Mesendoderm (in vitro differentiated cells): ENCODE measurements at regions not wholly inside any gene's neighbourhood (a gene's known extent, or its start where the extent isn't known, plus 50 kb on each side); places are given as distances from the start of the nearest gene placed in this dataset.

Experiments
- DNase-seq: peaks from one replicate; pipeline ENCODE4 v3.0.0; 2013
- H2AK5ac ChIP-seq: 2 replicates; pipeline ENCODE4 v1.6.1; 2013; ENCODE audit warnings: low read length, inconsistent platforms
- H2BK120ac ChIP-seq: 2 replicates; pipeline ENCODE4 v1.6.1; 2013; ENCODE audit warnings: low read depth, mild to moderate bottlenecking, low read length, moderate library complexity, mixed read lengths
- H2BK15ac ChIP-seq: replicated peaks from 2 replicates; pipeline ENCODE4 v1.6.1; 2013; ENCODE audit warnings: low read depth, mild to moderate bottlenecking, moderate library complexity
- H2BK5ac ChIP-seq: 2 replicates; pipeline ENCODE4 v1.6.1; 2013; ENCODE audit warnings: low read length, inconsistent platforms
- H3K18ac ChIP-seq: 2 replicates; pipeline ENCODE4 v1.6.1; 2013; ENCODE audit warnings: mild to moderate bottlenecking, low read length, mixed read lengths
- H3K23ac ChIP-seq: one replicate; pipeline ENCODE4 v1.6.1; 2013; ENCODE audit warnings: low read length
- H3K27ac ChIP-seq: 2 replicates; pipeline ENCODE4 v1.5.1; 2013; ENCODE audit warnings: low read depth, mild to moderate bottlenecking, inconsistent platforms, low read length, moderate library complexity
- H3K27me3 ChIP-seq: 2 replicates; pipeline ENCODE4 v1.6.1; 2013; ENCODE audit warnings: low read length, control low read depth, mild to moderate bottlenecking, inconsistent platforms; ENCODE audit not compliant: insufficient read depth, poor library complexity
- H3K36me3 ChIP-seq: 2 replicates; pipeline ENCODE4 v1.6.1; 2013; ENCODE audit warnings: low read length, inconsistent platforms; ENCODE audit not compliant: control insufficient read depth, insufficient read depth
- H3K4ac ChIP-seq: one replicate; pipeline ENCODE4 v1.6.1; 2013; ENCODE audit warnings: low read depth, mild to moderate bottlenecking, low read length, moderate library complexity
- H3K4me1 ChIP-seq: 2 replicates; pipeline ENCODE4 v1.6.1; 2013; ENCODE audit warnings: low read depth, low read length, inconsistent platforms; ENCODE audit not compliant: control insufficient read depth
- H3K4me2 ChIP-seq: 2 replicates; pipeline ENCODE4 v1.6.1; 2013; ENCODE audit warnings: low read length
- H3K4me3 ChIP-seq: 2 replicates; pipeline ENCODE4 v1.5.1; 2013; ENCODE audit warnings: mild to moderate bottlenecking, low read length
- H3K56ac ChIP-seq: one replicate; pipeline ENCODE4 v1.6.1; 2013; ENCODE audit warnings: low read length
- H3K79me1 ChIP-seq: 2 replicates; pipeline ENCODE4 v1.6.1; 2013; ENCODE audit warnings: low read length, inconsistent platforms
- H3K79me2 ChIP-seq: 2 replicates; pipeline ENCODE4 v1.6.1; 2013; ENCODE audit warnings: mild to moderate bottlenecking, low read length; ENCODE audit not compliant: control insufficient read depth, insufficient read depth
- H3K9ac ChIP-seq: 2 replicates; pipeline ENCODE4 v1.6.1; 2013; ENCODE audit warnings: low read length, inconsistent platforms
- H4K5ac ChIP-seq: one replicate; pipeline ENCODE4 v1.6.1; 2013; ENCODE audit warnings: low read length
- H4K8ac ChIP-seq: one replicate; pipeline ENCODE4 v1.6.1; 2013; ENCODE audit warnings: low read depth, mild to moderate bottlenecking, control low read depth, low read length, moderate library complexity
- WGBS: extraction: QIAGEN DNeasy Blood & Tissue Kit; methylation state at CpG from one replicate; pipeline ENCODE4 v1.1.7; 2013; ENCODE audit warnings: low lambda C conversion rate, missing lambda C conversion rate; ENCODE audit not compliant: insufficient coverage; ENCODE audit errors: extremely low coverage; 5-methylcytosine and 5-hydroxymethylcytosine counted together

GRCh38 chr5:8958602-8959001 lies 587.3 kb downstream of the SEMA5A start:
- Histone ChIP-seq H3K27me3 (no peaks in the 10 kb centered on the region), H3K36me3 (no peaks in the 10 kb centered on the region), H3K9ac (no peak overlapping the region), H3K27ac (no peak overlapping the region), H2AK5ac (no peak overlapping the region), H3K4me3 (no peak overlapping the region), H3K4ac (no peak overlapping the region), H3K4me2 (no peak overlapping the region), H3K56ac (no peak overlapping the region), H3K79me1 (no peaks in the 10 kb centered on the region), H3K79me2 (no peaks in the 10 kb centered on the region), H2BK15ac (no peak overlapping the region), H3K23ac (no peak overlapping the region), H3K4me1 (no peaks in the 10 kb centered on the region), H2BK5ac (no peak overlapping the region), H4K8ac (no peak overlapping the region), H3K18ac (no peak overlapping the region), H2BK120ac (no peak overlapping the region), H4K5ac (no peak overlapping the region)
- no peak for DNase-seq
- WGBS, result no CpG with 5 or more reads among the region's 5 CpGs

GRCh38 chr5:8961219-8961618 lies 584.7 kb downstream of the SEMA5A start:
- Histone ChIP-seq H3K23ac (no peak overlapping the region), H3K27me3 (no peaks in the 10 kb centered on the region), H3K4me1 (no peaks in the 10 kb centered on the region), H2AK5ac (no peak overlapping the region), H3K79me2 (no peaks in the 10 kb centered on the region), H3K79me1 (no peaks in the 10 kb centered on the region), H3K36me3 (no peaks in the 10 kb centered on the region), H3K27ac (no peak overlapping the region), H3K4ac (no peak overlapping the region), H3K9ac (no peak overlapping the region), H2BK5ac (no peak overlapping the region), H4K8ac (no peak overlapping the region), H2BK120ac (no peak overlapping the region), H3K18ac (no peak overlapping the region), H3K4me3 (no peak overlapping the region), H4K5ac (no peak overlapping the region), H3K56ac (no peak overlapping the region), H3K4me2 (no peak overlapping the region), H2BK15ac (no peak overlapping the region)
- no CpG with 5 or more reads among the region's 3 CpGs for WGBS
- DNase-seq, result no peak

DNA sequence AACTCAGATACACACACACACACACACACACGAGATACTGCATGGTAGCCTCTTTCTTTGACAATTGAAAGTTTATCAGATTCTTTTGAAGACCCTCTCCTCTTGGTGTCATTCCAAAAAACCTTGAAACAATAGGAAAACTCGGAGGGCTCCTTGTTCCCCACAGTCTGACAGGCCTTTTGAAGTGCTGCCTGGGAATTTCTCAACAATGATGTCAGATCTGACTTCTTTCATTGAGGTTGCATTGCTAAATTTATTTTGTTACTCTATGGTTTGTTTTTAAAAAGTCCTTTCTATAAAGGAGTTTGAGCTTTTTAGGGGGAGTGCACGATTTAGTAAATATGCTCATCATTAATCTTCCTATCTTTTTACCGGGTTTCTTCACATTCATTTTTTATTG lies 583.9 kb downstream of the SEMA5A start:
- Histone ChIP-seq H3K36me3 (no peaks in the 10 kb centered on the region), H3K4me3 (no peak overlapping the region), H3K79me2 (no peaks in the 10 kb centered on the region), H3K23ac (no peak overlapping the region), H2BK15ac (no peak overlapping the region), H3K27me3 (no peaks in the 10 kb centered on the region), H3K9ac (no peak overlapping the region), H3K18ac (no peak overlapping the region), H2BK120ac (no peak overlapping the region), H2BK5ac (no peak overlapping the region), H4K8ac (no peak overlapping the region), H3K27ac (no peak overlapping the region), H3K56ac (no peak overlapping the region), H4K5ac (no peak overlapping the region), H3K79me1 (no peaks in the 10 kb centered on the region), H2AK5ac (no peak overlapping the region), H3K4me2 (no peak overlapping the region), H3K4me1 (no peaks in the 10 kb centered on the region), H3K4ac (no peak overlapping the region)
- no CpG with 5 or more reads among the region's 4 CpGs for WGBS
- DNase-seq, result peak; percentile 36

DNA sequence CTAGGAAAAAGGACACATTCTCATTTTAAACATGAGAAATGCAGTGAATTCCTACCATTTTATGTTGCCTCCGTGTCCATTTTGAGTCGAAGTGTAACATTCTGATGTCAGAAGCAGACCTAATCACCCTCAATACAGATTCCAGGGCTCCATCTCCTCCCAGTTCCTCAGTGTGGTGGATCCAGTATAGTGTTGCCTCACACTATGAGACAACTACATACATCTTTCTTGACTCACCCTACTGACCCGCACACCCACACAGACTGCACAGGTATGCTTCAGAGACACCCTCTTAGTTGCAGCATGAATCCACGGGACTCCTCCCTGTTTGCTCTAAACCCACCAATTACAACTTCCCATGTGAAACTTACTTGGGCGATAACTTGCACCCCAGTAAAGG lies 564.9 kb downstream of the SEMA5A start:
- Histone ChIP-seq H2BK5ac (no peak overlapping the region), H3K56ac (no peak overlapping the region), H3K4me1 (no peaks in the 10 kb centered on the region), H3K36me3 (no peaks in the 10 kb centered on the region), H3K9ac (no peak overlapping the region), H3K27me3 (no peaks in the 10 kb centered on the region), H2BK120ac (no peak overlapping the region), H3K27ac (no peak overlapping the region), H4K8ac (no peak overlapping the region), H3K4me2 (no peak overlapping the region), H3K4me3 (no peak overlapping the region), H3K79me2 (no peaks in the 10 kb centered on the region), H3K18ac (no peak overlapping the region), H3K4ac (no peak overlapping the region), H3K79me1 (no peaks in the 10 kb centered on the region), H2AK5ac (no peak overlapping the region), H4K5ac (no peak overlapping the region), H2BK15ac (no peak overlapping the region), H3K23ac (no peak overlapping the region)
- DNase-seq, result no peak
- WGBS, result no CpG with 5 or more reads among the region's 5 CpGs

GRCh38 chr5:8981496-8981895 lies 564.4 kb downstream of the SEMA5A start:
- Histone ChIP-seq H3K4me2 (no peak overlapping the region), H3K18ac (no peak overlapping the region), H3K36me3 (no peaks in the 10 kb centered on the region), H2AK5ac (no peak overlapping the region), H3K4ac (no peak overlapping the region), H4K5ac (no peak overlapping the region), H3K9ac (no peak overlapping the region), H3K79me1 (no peaks in the 10 kb centered on the region), H3K23ac (no peak overlapping the region), H2BK5ac (no peak overlapping the region), H2BK15ac (no peak overlapping the region), H3K27me3 (no peaks in the 10 kb centered on the region), H3K79me2 (no peaks in the 10 kb centered on the region), H2BK120ac (no peak overlapping the region), H4K8ac (no peak overlapping the region), H3K27ac (no peak overlapping the region), H3K4me1 (no peaks in the 10 kb centered on the region), H3K56ac (no peak overlapping the region), H3K4me3 (no peak overlapping the region)
- no peak for DNase-seq
- no CpG with 5 or more reads among the region's 1 CpG for WGBS

DNA sequence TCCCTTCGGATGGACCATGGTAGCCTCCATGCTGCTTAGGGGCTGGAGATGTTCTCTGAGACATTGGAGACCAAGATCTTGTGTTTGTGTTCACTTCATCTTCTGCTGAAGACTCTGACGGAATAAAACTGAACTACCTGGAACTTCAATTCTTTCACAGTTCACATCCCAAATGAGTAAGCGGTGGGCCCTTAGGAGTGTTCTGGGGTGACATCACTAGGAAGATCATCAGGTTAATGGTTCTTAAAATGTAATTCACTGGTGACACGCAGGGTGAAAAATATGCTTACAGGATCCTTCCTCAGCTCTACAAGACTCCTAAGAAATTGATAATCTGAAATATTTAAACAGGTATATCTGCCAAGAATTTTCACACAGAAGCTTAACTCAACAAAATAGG lies 561.5 kb downstream of the SEMA5A start:
- no peak overlapping the region for H4K8ac ChIP-seq
- no peaks in the 10 kb centered on the region for H3K79me2 ChIP-seq
- H3K4ac ChIP-seq, result no peak overlapping the region
- no peak overlapping the region for H3K4me2 ChIP-seq
- no peaks in the 10 kb centered on the region for H3K27me3 ChIP-seq
- H3K27ac ChIP-seq, result no peak overlapping the region
- no CpG with 5 or more reads among the region's 4 CpGs for WGBS
- no peak overlapping the region for H2BK120ac ChIP-seq
- no peak overlapping the region for H3K23ac ChIP-seq
- H3K18ac ChIP-seq, result no peak overlapping the region
- H3K4me3 ChIP-seq, result no peak overlapping the region
- H2BK15ac ChIP-seq, result no peak overlapping the region
- no peaks in the 10 kb centered on the region for H3K36me3 ChIP-seq
- no peaks in the 10 kb centered on the region for H3K4me1 ChIP-seq
- DNase-seq, result no peak
- no peak overlapping the region for H2BK5ac ChIP-seq
- no peak overlapping the region for H3K9ac ChIP-seq
- no peak overlapping the region for H3K56ac ChIP-seq
- H2AK5ac ChIP-seq, result no peak overlapping the region
- no peaks in the 10 kb centered on the region for H3K79me1 ChIP-seq
- no peak overlapping the region for H4K5ac ChIP-seq
